GM23338 (cell line): ENCODE measurements at regions not wholly inside any gene's neighbourhood (a gene's known extent, or its start where the extent isn't known, plus 50 kb on each side); places are given as distances from the start of the nearest gene placed in this dataset.

Experiments used
- ATAC-seq: fragments of 200-7000 bp; cut with Tn5 transposase; 3 replicates; pipeline ENCODE4 v1.9.1; 2020
- DNase-seq: peaks from one replicate; pipeline ENCODE4 v3.0.0-alpha.2; 2015; ENCODE audit warnings: low spot score
- H2AFZ ChIP-seq: fragments of 200-600 bp; sonication (generic); 2 replicates; pipeline ENCODE4 v1.8.0; 2016; ENCODE audit warnings: antibody characterized with exemption, mild to moderate bottlenecking, moderate library complexity
- H3F3A ChIP-seq: fragments of 200-600 bp; sonication (generic); replicated peaks from 2 replicates; pipeline ENCODE4 v1.8.0; 2017; ENCODE audit warnings: antibody characterized with exemption, mixed run types, low read depth
- H3K27ac ChIP-seq: fragments of 200-600 bp; sonication (generic); 2 replicates; pipeline ENCODE4 v1.6.1; 2016; ENCODE audit warnings: low read depth
- H3K27me3 ChIP-seq: fragments of 200-600 bp; sonication (generic); 2 replicates; pipeline ENCODE4 v1.8.0; 2016; ENCODE audit warnings: mild to moderate bottlenecking, mixed run types, moderate library complexity; ENCODE audit not compliant: insufficient read depth
- H3K36me3 ChIP-seq: fragments of 200-600 bp; sonication (generic); 2 replicates; pipeline ENCODE4 v1.8.0; 2016; ENCODE audit warnings: mild to moderate bottlenecking; ENCODE audit not compliant: insufficient read depth
- H3K4me1 ChIP-seq: fragments of 200-600 bp; sonication (generic); 2 replicates; pipeline ENCODE4 v1.8.0; 2016; ENCODE audit warnings: mild to moderate bottlenecking, moderate library complexity; ENCODE audit not compliant: insufficient read depth
- H3K4me2 ChIP-seq: fragments of 200-600 bp; sonication (generic); 2 replicates; pipeline ENCODE4 v1.7.1; 2017; ENCODE audit warnings: mixed run types
- H3K4me3 ChIP-seq: fragments of 200-600 bp; sonication (generic); 2 replicates; pipeline ENCODE4 v1.6.1; 2016; ENCODE audit warnings: mixed run types
- H3K79me2 ChIP-seq: fragments of 200-600 bp; sonication (generic); replicated peaks from 2 replicates; pipeline ENCODE4 v1.8.0; 2017; ENCODE audit warnings: mild to moderate bottlenecking; ENCODE audit not compliant: insufficient read depth
- H3K9me2 ChIP-seq: fragments of 200-600 bp; sonication (generic); 2 replicates; pipeline ENCODE4 v1.8.0; 2017; ENCODE audit not compliant: insufficient read depth
- H4K20me1 ChIP-seq: fragments of 200-600 bp; sonication (generic); replicated peaks from 2 replicates; pipeline ENCODE4 v1.8.0; 2017; ENCODE audit warnings: mild to moderate bottlenecking; ENCODE audit not compliant: insufficient read depth
- H3K27ac Mint-ChIP-seq: 2 replicates; pipeline ENCODE4 v1.8.0; 2020; ENCODE audit warnings: inconsistent platforms, mild to moderate bottlenecking, moderate library complexity, mixed read lengths
- H3K27me3 Mint-ChIP-seq: 3 replicates; pipeline ENCODE4 v1.8.0; 2022; ENCODE audit warnings: low read depth, mild to moderate bottlenecking, moderate library complexity, mixed read lengths, inconsistent platforms; ENCODE audit not compliant: insufficient read depth, poor library complexity
- H3K36me3 Mint-ChIP-seq: 3 replicates; pipeline ENCODE4 v1.8.0; 2021; ENCODE audit warnings: low read depth, mild to moderate bottlenecking, inconsistent platforms, moderate library complexity, mixed read lengths
- H3K4me1 Mint-ChIP-seq: 3 replicates; pipeline ENCODE4 v1.8.0; 2020; ENCODE audit warnings: mild to moderate bottlenecking, inconsistent platforms, mixed read lengths
- H3K4me3 Mint-ChIP-seq: 3 replicates; pipeline ENCODE4 v1.8.0; 2021; ENCODE audit warnings: moderate library complexity, mild to moderate bottlenecking, inconsistent platforms, mixed read lengths
- H3K9me3 Mint-ChIP-seq: 3 replicates; pipeline ENCODE4 v1.8.0; 2020; ENCODE audit warnings: moderate library complexity, mild to moderate bottlenecking, inconsistent platforms, mixed read lengths
- ETS1 ChIP-seq: IDR thresholded peaks from 2 replicates; pipeline ENCODE4 v1.6.1; 2016; ENCODE audit warnings: antibody characterized with exemption
- EZH2phosphoT487 ChIP-seq: fragments of 200-600 bp; sonication (generic); IDR thresholded peaks from one replicate; pipeline ENCODE4 v1.8.1; 2018; ENCODE audit warnings: antibody characterized with exemption; ENCODE audit not compliant: unreplicated experiment
- POLR2AphosphoS5 ChIP-seq: IDR thresholded peaks from 2 replicates; pipeline ENCODE4 v1.6.1; 2016; ENCODE audit warnings: antibody characterized with exemption, low read depth
- REST ChIP-seq: IDR thresholded peaks from one replicate; pipeline ENCODE4 v1.6.1; 2018; ENCODE audit warnings: antibody characterized with exemption; ENCODE audit not compliant: unreplicated experiment
- ZNF462 ChIP-seq: fragments of 250-450 bp; sonication (Bioruptor Pico); IDR thresholded peaks from 2 replicates; pipeline ENCODE4 v1.5.0; 2020; ENCODE audit warnings: mild to moderate bottlenecking, moderate library complexity

GRCh38 chr10:47154762-47155161, 145.2 kb upstream of the GDF10 start (continued):
- TF ChIP-seq ZNF462 (CRISPR knock-in tag) (no peak), REST (no peak), EZH2phosphoT487 (no peak), ETS1 (no peak)

- Histone ChIP-seq H3K9me2 (no peaks in the 10 kb centered on the region), H3K79me2 (no peaks in the 10 kb centered on the region), H3K4me3 (no peak overlapping the region), H3K27me3 (no peaks in the 10 kb centered on the region), H3K27ac (no peak overlapping the region), H3K36me3 (peaks cover 4% of the 10 kb centered on the region; the same call in 1 of the 2 replicates), H3K4me2 (no peak overlapping the region), H3K4me1 (no peaks in the 10 kb centered on the region), H3F3A (no peaks in the 10 kb centered on the region), H4K20me1 (no peaks in the 10 kb centered on the region), H2AFZ (no peak overlapping the region)
- peaks cover 5% of the 10 kb centered on the region for H3K4me1 Mint-ChIP-seq
- H3K27me3 Mint-ChIP-seq, result peaks cover 6% of the 10 kb centered on the region
- H3K4me3 Mint-ChIP-seq, result no peak overlapping the region
- DNase-seq (no peak), ATAC-seq (no peak)
- H3K9me3 Mint-ChIP-seq, result peaks cover 33% of the 10 kb centered on the region
- no peak overlapping the region for H3K27ac Mint-ChIP-seq
- H3K36me3 Mint-ChIP-seq, result peaks cover 6% of the 10 kb centered on the region; the same call in 2 of the 3 replicates
- TF ChIP-seq ZNF462 (CRISPR knock-in tag), result no peak
- no peak for TF ChIP-seq POLR2AphosphoS5
These were observed 143.1 kb upstream of the GDF10 start for GRCh38 chr10:47156873-47157272.
